CD4-positive, alpha-beta T cell treated with Interleukin-4 for 4 hours (primary cell): ENCODE measurements at regions not wholly inside any gene's neighbourhood (a gene's known extent, or its start where the extent isn't known, plus 50 kb on each side); places are given as distances from the start of the nearest gene placed in this dataset.
"Not testable (repeated sequence)": the region's sequence is repeated elsewhere in the genome, so short reads cannot be mapped to it uniquely, and the experiment has no call there.

Experiments used
- DNase-seq: peaks from one replicate; pipeline ENCODE4 v3.0.0-alpha.2; 2020

DNA sequence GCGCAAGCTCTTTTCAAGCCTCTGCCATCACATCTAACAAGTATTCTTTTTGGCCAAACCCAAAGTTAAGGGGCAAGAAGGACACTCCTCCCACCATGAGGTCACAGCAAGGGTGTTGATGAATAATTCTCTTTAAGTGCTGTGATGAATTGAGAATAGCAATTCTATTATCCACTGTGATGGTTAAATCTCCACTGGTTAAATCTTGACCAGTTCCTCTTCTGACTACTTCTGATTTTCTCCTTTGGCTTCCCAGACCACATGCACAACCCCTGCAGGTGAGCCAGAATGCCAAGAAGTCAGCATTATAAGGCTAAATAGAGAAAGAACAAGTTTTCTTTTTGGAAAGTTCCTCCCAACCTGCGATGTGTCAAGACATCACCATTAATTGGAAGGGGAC lies 90.6 kb upstream of the BCL2L14 start:
- no peak for DNase-seq

- peak; percentile 92 for DNase-seq
Observed at GRCh38 chr12:11981121-11981733, 89.5 kb upstream of the BCL2L14 start.

GRCh38 chr12:11984417-11984816 lies 86.3 kb upstream of the BCL2L14 start:
- no peak for DNase-seq

DNA sequence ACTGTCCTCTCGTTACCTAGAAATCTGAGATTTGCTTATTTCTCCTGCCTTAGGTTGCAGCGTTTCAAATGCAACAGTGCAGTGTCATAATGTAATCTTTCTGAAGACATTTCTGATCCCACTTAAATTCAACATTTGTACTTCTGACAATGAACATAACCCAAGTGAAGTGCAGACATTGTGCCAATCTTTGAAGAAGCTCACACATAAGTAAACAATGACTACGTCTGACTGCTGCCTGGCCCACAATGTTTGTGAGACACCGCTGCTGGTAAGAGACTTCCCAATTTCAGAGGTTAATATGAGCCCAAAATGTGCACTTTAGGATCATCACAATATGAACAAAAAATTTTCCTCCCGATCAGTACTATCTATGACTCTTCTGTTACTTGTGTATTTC lies 84.6 kb upstream of the BCL2L14 start:
- no peak for DNase-seq

DNA sequence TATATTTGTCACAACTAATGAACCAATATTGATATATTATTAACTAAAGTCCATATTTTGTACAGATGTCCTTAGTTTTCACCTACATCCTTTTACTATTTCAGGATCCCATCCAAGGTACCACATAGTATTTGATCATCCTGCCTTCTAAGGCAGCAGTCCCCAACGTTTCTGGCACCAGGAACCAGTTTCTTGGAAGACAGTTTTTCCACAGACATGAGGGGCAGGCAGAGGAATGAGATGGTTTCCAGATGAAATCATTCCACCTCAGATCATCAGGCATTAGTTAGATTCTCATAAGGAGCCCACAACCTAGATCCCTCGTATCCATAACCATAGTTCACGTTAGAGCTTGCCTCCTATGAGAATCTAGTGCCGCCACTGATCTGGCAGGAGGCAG lies 82.8 kb upstream of the BCL2L14 start:
- no peak for DNase-seq

GRCh38 chr12:11991604-11992003 lies 79.1 kb upstream of the BCL2L14 start:
- no peak for DNase-seq

GRCh38 chr12:11992515-11992914 lies 78.2 kb upstream of the BCL2L14 start:
- no peak for DNase-seq

GRCh38 chr12:11998307-11998943 lies 72.3 kb upstream of the BCL2L14 start:
- peak; percentile 88 for DNase-seq

GRCh38 chr12:11998944-11999315 lies 71.8 kb upstream of the BCL2L14 start:
- no peak for DNase-seq

DNA sequence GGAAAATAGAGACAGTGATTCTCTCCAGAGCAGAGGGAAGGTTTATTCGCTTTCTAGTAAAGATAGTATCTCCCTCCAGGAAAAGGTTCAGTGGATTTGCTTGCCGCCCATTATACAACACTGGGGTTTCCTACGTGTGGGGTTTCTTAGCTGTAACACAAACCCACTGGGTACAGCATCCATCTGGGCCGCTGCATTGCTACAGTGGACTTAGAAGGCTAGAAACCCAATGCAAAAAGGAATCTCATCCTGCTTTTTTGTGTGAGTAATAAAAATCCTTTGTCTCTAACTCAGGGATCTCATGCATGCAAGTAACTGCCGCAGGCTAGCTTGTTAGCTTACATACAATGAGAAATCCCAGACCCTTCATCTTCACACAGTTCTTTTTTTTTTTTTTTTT lies 67.1 kb upstream of the BCL2L14 start:
- no peak for DNase-seq

DNA sequence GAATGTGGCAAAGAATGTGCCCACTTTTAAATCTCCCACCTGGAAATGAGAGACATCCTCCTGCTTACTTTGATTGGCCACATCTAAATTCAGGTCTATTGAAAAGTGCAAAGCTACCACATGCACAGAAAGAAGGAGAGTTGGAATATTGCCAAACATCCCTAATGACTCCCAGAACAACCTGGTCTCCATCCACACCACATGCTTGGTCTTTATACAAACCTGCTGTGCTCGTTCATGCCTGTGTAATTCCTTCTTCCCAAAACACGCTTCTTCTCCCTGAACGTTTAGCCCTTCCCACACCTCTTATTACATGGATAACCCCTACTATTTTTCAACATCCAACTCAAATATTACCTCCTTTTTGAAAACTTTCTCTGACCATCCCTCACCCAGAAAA lies 66.2 kb upstream of the BCL2L14 start:
- no peak for DNase-seq

- peak; percentile 91 for DNase-seq
Observed at GRCh38 chr12:12007001-12007712, 63.6 kb upstream of the BCL2L14 start.

GRCh38 chr12:12007713-12008231 lies 63.0 kb upstream of the BCL2L14 start:
- no peak for DNase-seq

DNA sequence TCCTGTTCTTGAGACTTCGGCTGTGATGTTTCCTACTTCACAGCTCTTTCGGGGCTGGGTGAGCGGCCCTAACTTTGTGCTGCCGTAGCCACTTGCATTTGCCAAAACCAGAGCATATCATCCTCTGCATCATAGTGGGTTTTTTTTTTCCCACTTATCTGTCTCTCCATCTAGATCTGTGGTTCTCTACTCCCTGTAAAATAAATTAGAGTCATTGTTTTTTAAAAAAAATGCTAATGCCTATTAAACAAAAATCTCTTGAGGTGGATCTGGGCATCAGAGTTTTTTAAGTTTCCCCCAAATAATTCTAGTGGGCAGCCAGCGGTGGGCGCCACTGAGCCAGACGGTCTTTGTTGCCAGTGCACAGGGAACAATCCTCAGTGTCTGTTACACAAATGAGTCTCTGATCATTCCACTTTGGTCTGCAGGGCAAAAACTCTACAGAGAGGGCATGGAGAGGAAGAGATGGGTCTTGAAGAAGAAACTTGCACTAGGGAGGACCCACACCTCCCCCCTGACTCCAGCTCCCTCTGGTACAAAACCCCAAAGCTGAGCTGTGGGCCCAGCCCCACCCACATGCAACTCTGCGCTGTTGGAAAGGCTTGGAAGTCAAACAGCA lies 62.4 kb upstream of the BCL2L14 start:
- peak; percentile 63 for DNase-seq

DNA sequence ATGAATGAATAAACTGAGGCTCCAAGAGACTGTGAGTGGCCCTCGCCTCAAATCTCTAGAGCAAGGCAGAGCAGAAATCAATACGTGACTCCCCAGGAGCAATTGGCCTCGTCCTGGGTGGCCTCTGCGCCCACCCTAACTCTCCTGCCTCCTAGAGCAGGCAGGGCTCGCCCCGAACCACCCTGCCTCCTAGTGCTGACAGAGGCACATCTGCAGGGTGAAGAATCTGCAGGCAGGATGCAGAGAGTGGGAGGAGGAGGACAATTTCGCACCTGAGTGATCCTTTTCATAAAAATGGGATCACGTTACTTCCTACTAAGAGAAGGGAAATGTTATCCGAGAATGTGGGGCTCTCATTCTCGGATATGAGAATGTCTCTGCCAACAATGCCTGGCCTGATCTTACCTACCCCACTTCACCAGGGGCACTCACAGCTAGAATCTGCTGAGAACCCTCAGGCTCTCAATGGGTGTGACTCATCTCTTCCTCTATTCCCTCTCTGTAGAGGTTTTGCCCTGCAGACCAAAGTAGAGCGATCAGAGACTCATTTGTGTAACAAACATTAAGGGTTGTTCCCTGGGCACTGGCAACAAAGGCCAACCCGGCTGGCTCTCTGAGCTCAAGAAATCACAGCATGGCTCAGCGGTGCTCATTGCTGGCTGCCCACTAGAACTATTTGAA lies 61.7 kb upstream of the BCL2L14 start:
- peak; percentile 86 for DNase-seq

DNA sequence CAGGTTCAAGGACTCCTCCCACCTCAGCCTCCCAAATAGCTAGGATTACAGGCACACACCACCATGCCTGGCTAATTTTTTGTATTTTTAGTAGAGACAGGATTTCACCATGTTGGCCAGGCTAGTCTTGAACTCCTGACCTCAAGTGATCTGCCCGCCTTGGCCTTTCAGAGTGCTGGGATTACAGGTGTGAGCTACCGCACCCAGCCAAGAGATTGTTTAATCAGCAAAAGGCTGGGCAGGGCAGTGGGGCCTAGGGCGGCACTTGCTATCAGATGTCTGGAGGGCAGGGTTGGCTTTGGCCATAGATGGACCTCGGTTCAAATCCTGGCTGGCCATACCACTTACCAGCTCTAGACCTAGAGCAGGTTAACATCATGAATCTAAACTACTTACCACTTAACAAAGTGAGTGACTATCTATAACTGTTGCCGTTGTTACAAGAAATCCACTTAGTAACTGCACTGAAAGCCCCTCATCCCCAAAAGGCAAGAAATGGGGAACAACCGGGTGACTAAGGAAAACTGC lies 60.9 kb upstream of the BCL2L14 start:
- DNase-seq = not testable (repeated sequence)

- DNase-seq = peak; percentile 70
Observed at GRCh38 chr12:12010277-12011039, 60.3 kb upstream of the BCL2L14 start.

GRCh38 chr12:12011880-12012260 lies 58.9 kb upstream of the BCL2L14 start:
- DNase-seq = no peak

- no peak for DNase-seq
Observed at GRCh38 chr12:12015073-12015685, 55.6 kb upstream of the BCL2L14 start.

- no peak for DNase-seq
Observed at GRCh38 chr12:12016284-12017100, 54.2 kb upstream of the BCL2L14 start.

- no peak for DNase-seq
Observed at GRCh38 chr12:12017135-12017581, 53.6 kb upstream of the BCL2L14 start.
